GM19035 (cell line): ENCODE measurements at regions not wholly inside any gene's neighbourhood (a gene's known extent, or its start where the extent isn't known, plus 50 kb on each side); places are given as distances from the start of the nearest gene placed in this dataset.
A peak's percentile ranks its signal among the peaks of the same experiment; 100 is the strongest.

Experiments used
- ATAC-seq: cut with Tn5 transposase; IDR thresholded peaks from one replicate; pipeline ENCODE4 v1.9.1; 2021; ENCODE audit not compliant: unreplicated experiment

GRCh38 chr5:77948476-77948875, 172.3 kb upstream of the TBCA start:
- no peak for ATAC-seq

DNA sequence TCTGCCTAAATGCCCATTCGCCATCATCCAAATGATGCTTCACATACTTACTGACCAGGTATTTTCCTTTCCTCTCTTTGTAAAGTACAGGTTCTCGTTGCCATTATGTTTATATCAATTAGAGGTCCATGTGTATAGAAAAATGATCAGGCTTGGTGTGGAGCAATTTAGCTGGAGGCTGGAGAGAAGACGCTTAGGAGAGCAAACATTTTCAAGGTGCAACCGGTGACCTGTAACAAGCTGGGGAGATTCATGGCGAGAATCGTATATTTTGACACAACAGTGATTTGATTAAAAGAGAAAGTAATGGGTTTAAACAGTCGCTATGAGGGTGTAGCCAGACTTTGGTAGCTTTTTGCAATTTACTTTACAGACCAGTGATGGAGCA, 170.9 kb upstream of the TBCA start:
- ATAC-seq, result no peak

- ATAC-seq, result no peak
Measured at GRCh38 chr5:77946381-77947040, 170.4 kb upstream of the TBCA start.

DNA sequence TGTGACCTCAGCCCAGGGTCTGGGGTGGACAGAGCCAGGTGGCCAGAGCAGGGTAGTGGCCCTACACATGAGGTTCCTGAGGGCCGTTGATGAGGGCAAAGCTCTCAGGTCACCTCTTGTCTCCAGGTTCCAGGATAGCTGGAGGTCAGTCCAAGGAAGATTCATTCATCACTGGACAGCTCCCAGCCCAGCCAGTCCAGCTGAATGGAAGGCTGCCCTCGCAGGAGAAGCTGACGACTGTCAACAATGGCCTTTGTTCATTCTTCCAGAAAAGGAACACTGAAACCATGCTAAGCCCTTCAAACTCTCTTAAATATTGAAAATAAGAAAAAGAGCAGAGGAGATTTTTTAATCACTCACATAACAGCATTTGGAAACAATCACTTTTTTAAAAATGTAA, 169.7 kb upstream of the TBCA start:
- ATAC-seq, result no peak

- no peak for ATAC-seq
Measured at GRCh38 chr5:77944757-77945340, 168.7 kb upstream of the TBCA start.

- no peak for ATAC-seq
Measured at GRCh38 chr5:77943851-77944250, 167.7 kb upstream of the TBCA start.

DNA sequence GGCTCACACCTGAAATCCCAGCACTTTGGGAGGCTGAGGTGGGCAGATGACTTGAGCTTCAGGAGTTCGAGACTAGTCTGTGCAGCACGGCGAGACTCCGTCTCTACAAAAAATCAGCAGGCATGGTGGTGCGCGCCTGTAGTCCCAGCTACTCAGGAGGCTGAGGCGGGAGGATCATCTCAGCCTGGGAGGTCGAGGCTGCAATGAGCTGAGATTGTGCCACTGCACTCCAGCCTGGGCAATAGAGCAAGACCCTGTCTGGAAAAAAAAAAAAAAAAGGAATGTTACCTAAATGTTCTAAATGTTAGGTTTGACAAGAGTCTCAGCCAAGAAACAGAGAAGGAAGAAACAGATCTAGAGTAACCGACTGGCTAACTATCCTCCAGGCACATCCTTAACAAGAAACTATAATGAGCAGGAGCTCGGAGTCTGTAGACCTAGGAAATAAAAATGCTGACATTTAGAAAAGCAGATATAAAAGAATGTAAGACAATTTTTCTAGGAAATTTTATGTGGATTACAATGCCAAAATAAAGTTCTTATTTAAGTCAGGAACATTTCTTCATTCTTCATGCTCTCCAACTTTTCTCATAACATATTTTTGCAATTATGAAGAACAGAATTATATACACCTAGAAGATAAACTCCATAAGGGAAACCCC, 166.6 kb upstream of the TBCA start:
- no peak for ATAC-seq

GRCh38 chr5:77937015-77937908, 161.1 kb upstream of the TBCA start:
- peak; percentile 92 for ATAC-seq

DNA sequence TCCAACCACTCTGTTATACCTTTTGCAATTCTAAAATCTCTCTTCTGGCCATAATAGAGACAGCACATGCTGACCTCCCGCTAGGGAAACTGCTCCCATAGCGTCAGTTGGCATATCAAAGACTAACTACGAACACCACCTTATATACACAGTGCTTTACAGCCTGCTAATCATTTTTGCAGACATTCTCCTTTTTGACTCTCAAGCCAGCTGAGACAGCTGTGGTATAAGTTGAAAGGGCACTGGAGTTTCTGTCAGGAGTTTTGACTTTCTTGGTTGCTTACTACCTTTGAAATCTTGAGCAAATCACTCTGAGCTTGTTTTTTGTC, 160.2 kb upstream of the TBCA start:
- no peak for ATAC-seq

DNA sequence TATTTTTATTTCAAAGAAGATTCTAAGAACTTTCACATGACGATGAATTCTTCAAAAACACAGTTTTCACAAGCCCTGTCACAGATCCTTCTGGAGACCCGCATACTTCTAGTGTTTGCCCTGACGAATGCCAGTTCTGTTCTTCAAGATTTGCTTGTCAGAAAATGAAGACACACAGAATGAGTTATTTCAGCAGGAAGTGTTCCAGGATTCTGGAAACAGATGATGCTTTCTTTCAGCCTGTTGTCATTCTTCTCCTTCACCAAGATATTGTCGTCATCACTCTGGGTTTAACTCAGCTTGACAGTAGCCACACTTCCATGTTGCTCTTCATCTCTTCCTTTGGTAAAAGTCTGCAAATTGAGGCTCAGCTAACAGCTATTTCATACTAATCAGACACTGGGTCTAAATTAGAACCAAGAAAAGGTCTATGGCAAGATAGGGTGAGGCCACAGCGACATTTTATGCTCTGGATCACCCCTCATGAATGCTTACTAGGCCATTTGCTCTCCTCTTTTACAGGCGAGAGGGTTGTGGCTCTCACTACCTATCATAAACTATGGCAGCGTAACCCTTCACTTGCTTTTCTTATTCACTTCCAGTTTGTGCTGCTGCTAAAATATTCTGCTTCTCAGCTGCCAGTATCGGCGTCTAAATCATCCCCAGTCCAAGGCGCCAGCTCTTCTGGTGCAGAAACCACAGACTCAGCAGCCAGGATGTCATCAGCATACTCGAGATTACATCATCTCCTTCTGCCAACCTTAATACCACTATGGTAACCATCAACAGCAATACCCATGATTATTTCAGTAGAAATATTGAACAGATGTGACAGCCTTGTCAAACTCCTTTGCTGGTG, 159.6 kb upstream of the TBCA start:
- ATAC-seq, result no peak

- ATAC-seq, result no peak
Measured at GRCh38 chr5:77928776-77929300, 152.7 kb upstream of the TBCA start.

GRCh38 chr5:77926337-77926736, 150.2 kb upstream of the TBCA start:
- ATAC-seq, result no peak

- no peak for ATAC-seq
Measured at GRCh38 chr5:77925503-77925902, 149.4 kb upstream of the TBCA start.

DNA sequence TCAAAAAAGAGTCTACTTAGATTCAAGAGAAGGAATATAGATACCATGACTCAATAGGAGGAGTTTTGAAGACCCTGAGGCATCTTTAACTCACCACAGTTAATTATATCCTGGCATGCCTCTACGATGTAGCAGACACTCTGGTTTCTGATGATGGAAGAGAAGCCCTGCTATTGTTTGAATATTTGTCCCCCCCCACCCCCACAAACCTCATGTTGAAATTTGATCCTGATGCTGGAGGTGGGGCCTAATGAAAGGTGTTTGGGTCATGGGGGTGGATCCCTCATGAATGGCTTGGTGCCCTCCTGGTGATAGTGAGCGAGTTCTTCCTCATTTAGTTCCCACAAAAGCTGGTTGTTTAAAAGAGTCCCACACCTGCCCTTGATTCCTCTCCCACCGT, 147.9 kb upstream of the TBCA start:
- no peak for ATAC-seq

GRCh38 chr5:77923666-77924065, 147.5 kb upstream of the TBCA start:
- no peak for ATAC-seq

GRCh38 chr5:77921094-77921768, 145.1 kb upstream of the TBCA start:
- ATAC-seq, result no peak

DNA sequence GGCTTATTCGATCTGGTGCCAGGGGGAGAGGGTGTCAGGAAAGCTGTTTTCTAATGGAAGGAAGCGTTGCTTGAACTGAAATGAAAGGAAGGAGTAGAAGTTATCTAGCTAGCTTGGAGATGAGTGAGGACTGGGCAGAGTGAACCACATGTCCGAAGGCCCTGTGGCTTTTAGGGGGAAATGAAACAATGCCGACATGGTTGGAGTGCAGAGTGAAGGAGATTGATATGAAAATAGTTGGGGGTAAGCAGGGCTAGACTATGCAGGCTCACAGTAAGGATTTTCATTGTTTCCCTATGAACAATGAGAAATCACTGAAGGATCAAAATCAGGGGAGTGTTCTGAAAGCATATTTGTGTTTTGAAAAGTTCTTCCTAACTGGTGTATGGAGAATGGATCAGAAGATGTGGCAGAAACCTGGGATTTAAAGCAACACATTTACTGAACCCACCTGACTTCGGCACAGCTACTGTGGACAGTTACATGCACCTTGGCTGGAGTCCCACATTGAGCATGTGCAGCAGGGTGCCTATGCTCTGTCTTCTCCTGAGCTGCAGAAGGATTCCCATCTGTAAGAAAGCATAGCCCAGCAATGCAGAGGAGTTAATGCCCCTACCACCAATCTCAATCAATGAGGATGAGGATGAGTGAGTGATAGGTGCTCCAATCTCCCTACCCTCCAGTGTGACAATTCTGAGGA, 144.4 kb upstream of the TBCA start:
- ATAC-seq, result no peak

DNA sequence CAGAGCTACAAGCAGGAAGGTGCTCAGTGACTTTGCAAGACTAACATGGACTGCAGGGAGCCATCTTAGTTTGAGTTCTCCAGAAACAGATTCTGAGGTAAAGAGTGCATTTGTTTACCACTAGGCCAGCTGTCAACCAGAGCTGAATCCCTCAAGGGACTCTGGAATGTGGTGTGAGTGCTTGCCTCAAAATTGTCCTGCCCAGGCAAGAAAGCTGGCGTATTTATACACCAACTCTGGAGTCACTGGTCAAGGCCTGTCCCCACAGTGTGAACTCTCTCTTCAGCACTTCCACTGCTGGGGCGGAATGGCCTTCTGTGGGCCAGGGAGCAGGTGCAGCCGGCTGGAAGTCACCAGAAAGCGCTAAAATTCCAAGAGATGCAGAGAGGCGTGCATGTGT, 139.2 kb upstream of the TBCA start:
- ATAC-seq, result no peak

- ATAC-seq, result no peak
Measured at GRCh38 chr5:77912721-77913120, 136.6 kb upstream of the TBCA start.
